ENCODE measurements at regions not wholly inside any gene's neighbourhood (a gene's known extent, or its start where the extent isn't known, plus 50 kb on each side); places are given as distances from the start of the nearest gene placed in this dataset.

DNA sequence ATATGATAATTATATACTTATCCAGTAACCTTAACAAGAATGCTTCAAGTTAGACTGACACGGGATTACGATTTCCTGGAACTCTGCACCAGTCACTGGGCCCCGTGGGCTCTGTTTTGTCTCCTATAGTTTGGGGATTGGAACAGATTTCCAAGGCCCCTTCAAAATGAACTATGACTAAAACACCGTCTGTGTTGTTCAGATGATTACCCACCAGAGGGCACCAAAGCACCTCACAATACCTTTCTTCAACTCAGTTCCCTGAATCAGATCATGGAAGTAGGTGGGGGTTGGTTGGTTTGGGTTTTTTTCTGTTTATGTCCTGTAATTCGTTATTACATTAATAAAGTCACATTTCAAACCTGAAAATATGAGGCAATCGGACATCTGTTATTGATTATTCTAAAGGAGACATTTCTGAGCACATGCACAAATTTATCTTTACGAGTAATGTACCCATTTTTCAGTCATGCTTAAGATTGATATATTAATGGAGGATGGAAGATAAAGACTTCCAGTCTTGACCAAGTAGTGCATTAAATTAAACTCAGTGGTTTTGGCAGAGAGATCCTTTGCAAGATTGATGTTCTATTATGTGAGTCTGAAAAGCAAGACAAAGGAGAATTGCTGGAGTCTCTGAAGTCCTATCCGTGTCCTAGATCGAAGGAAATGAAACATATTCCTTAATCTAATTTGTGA, 112.0 kb upstream of the COL21A1 start (continued):
- TF ChIP-seq, protein P1, sequence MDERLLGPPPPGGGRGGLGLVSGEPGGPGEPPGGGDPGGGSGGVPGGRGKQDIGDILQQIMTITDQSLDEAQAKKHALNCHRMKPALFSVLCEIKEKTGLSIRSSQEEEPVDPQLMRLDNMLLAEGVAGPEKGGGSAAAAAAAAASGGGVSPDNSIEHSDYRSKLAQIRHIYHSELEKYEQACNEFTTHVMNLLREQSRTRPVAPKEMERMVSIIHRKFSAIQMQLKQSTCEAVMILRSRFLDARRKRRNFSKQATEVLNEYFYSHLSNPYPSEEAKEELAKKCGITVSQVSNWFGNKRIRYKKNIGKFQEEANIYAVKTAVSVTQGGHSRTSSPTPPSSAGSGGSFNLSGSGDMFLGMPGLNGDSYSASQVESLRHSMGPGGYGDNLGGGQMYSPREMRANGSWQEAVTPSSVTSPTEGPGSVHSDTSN (CRISPR knock-in tag; IDR thresholded peaks at IDR 0.05) = no peak
- TF ChIP-seq ZNF775 (CRISPR knock-in tag; IDR thresholded peaks at IDR 0.05; ENCODE audit: borderline replicate concordance) = no peak
- TF ChIP-seq, protein P2, sequence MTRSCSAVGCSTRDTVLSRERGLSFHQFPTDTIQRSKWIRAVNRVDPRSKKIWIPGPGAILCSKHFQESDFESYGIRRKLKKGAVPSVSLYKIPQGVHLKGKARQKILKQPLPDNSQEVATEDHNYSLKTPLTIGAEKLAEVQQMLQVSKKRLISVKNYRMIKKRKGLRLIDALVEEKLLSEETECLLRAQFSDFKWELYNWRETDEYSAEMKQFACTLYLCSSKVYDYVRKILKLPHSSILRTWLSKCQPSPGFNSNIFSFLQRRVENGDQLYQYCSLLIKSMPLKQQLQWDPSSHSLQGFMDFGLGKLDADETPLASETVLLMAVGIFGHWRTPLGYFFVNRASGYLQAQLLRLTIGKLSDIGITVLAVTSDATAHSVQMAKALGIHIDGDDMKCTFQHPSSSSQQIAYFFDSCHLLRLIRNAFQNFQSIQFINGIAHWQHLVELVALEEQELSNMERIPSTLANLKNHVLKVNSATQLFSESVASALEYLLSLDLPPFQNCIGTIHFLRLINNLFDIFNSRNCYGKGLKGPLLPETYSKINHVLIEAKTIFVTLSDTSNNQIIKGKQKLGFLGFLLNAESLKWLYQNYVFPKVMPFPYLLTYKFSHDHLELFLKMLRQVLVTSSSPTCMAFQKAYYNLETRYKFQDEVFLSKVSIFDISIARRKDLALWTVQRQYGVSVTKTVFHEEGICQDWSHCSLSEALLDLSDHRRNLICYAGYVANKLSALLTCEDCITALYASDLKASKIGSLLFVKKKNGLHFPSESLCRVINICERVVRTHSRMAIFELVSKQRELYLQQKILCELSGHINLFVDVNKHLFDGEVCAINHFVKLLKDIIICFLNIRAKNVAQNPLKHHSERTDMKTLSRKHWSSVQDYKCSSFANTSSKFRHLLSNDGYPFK (CRISPR knock-in tag; IDR thresholded peaks at IDR 0.05; ENCODE audit: borderline replicate concordance) = no peak
- no peak for TF ChIP-seq ZBTB42 (CRISPR knock-in tag; IDR thresholded peaks at IDR 0.05)
- no peak for TF ChIP-seq ZNF446 (CRISPR knock-in tag; IDR thresholded peaks at IDR 0.05)
- TF ChIP-seq ZNF34 (CRISPR knock-in tag; IDR thresholded peaks at IDR 0.05; ENCODE audit: borderline replicate concordance) = no peak
- no peak for TF ChIP-seq ARNT (IDR thresholded peaks at IDR 0.05)
- TF ChIP-seq SOX6 (IDR thresholded peaks at IDR 0.05) = no peak
- no peak for TF ChIP-seq SOX6 (CRISPR knock-in tag; IDR thresholded peaks at IDR 0.05)
- 0 out of 2 replicates have a peak, but pooled peaks have one; percentile 46 for TF ChIP-seq ZSCAN9 (CRISPR knock-in tag; IDR thresholded peaks at IDR 0.05; ENCODE audit: borderline replicate concordance)
- TF ChIP-seq FOXP1 (IDR thresholded peaks at IDR 0.05) = no peak
- TF ChIP-seq FOXP1 (CRISPR knock-in tag; IDR thresholded peaks at IDR 0.05) = no peak
- no peak for TF ChIP-seq MTF2 (CRISPR knock-in tag; IDR thresholded peaks at IDR 0.05; ENCODE audit: borderline replicate concordance)
- TF ChIP-seq CCDC6 (CRISPR knock-in tag; IDR thresholded peaks at IDR 0.05) = no peak
- TF ChIP-seq NFE2L1 (CRISPR knock-in tag; IDR thresholded peaks at IDR 0.05; ENCODE audit: borderline replicate concordance) = no peak
- TF ChIP-seq, protein P3, sequence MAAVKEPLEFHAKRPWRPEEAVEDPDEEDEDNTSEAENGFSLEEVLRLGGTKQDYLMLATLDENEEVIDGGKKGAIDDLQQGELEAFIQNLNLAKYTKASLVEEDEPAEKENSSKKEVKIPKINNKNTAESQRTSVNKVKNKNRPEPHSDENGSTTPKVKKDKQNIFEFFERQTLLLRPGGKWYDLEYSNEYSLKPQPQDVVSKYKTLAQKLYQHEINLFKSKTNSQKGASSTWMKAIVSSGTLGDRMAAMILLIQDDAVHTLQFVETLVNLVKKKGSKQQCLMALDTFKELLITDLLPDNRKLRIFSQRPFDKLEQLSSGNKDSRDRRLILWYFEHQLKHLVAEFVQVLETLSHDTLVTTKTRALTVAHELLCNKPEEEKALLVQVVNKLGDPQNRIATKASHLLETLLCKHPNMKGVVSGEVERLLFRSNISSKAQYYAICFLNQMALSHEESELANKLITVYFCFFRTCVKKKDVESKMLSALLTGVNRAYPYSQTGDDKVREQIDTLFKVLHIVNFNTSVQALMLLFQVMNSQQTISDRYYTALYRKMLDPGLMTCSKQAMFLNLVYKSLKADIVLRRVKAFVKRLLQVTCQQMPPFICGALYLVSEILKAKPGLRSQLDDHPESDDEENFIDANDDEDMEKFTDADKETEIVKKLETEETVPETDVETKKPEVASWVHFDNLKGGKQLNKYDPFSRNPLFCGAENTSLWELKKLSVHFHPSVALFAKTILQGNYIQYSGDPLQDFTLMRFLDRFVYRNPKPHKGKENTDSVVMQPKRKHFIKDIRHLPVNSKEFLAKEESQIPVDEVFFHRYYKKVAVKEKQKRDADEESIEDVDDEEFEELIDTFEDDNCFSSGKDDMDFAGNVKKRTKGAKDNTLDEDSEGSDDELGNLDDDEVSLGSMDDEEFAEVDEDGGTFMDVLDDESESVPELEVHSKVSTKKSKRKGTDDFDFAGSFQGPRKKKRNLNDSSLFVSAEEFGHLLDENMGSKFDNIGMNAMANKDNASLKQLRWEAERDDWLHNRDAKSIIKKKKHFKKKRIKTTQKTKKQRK (IDR thresholded peaks at IDR 0.05; ENCODE audit: low read length) = no peak
- no peak for TF ChIP-seq ZNF703 (CRISPR knock-in tag; IDR thresholded peaks at IDR 0.05; ENCODE audit: borderline replicate concordance)
- TF ChIP-seq MIER3 (CRISPR knock-in tag; IDR thresholded peaks at IDR 0.05; ENCODE audit: borderline replicate concordance) = 0 out of 2 replicates have a peak, but pooled peaks have one; percentile 41
- TF ChIP-seq, protein P4, sequence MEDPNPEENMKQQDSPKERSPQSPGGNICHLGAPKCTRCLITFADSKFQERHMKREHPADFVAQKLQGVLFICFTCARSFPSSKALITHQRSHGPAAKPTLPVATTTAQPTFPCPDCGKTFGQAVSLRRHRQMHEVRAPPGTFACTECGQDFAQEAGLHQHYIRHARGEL (CRISPR knock-in tag; IDR thresholded peaks at IDR 0.05) = no peak
- no peak for TF ChIP-seq ZNF10 (CRISPR knock-in tag; IDR thresholded peaks at IDR 0.05; ENCODE audit: borderline replicate concordance, low read depth)
- TF ChIP-seq KLF9 (CRISPR knock-in tag; IDR thresholded peaks at IDR 0.05; ENCODE audit: low read depth) = no peak
- peak; percentile 75; the same call in 1 of the 2 replicates for TF ChIP-seq ZNF614 (CRISPR knock-in tag; IDR thresholded peaks at IDR 0.05; ENCODE audit: borderline replicate concordance)
- 0 out of 2 replicates have a peak, but pooled peaks have one; percentile 15 for TF ChIP-seq SOX5 (CRISPR knock-in tag; IDR thresholded peaks at IDR 0.05; ENCODE audit: borderline replicate concordance)
- TF ChIP-seq MATR3 (CRISPR knock-in tag; IDR thresholded peaks at IDR 0.05) = no peak
- no peak for TF ChIP-seq BRCA1 (CRISPR knock-in tag; IDR thresholded peaks at IDR 0.05)

Data from HepG2 (cell line).